ENCODE measurements at regions not wholly inside any gene's neighbourhood (a gene's known extent, or its start where the extent isn't known, plus 50 kb on each side); places are given as distances from the start of the nearest gene placed in this dataset.

DNA sequence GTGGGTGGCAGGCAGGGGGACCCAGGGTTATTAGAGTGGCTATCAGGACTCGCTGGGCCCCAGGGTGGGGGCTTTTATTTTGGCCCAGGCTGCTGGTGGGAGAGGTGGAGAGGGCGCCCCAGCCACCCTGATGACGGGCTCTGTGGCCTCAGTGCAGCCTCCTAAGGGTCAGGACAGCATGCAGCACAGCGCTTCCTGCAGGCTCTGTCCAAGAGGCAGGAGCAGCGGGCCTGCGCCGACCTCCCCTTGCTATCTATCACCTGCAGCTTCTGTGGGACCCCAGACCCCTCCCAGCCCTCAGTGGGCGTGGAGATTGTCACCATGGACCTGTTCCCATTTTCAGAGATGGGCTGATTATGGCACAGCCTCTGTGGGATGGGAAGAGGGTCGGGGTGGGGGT is 54.3 kb upstream of the PPARA start:
- ChIA-PET CTCF (interaction anchor here (1.0 kb wide), 1 partner anchor 90 kb away, joined by 6 read pairs; no protein-coding TSS in a partner anchor), POLR2A (no interaction called here)
- no peaks in the 10 kb centered on the region for H3K27me3 ChIP-seq (ENCODE audit: control insufficient read depth, insufficient read depth, low read length)
- no peak for DNase-seq (ENCODE audit: low read depth)
- no peak overlapping the region for H3K4me3 ChIP-seq (ENCODE audit: low read depth, low read length)
- H3K36me3 ChIP-seq (ENCODE audit: control insufficient read depth, insufficient read depth, low read length) = peaks cover 66% of the 10 kb centered on the region
- TF ChIP-seq, protein P1, sequence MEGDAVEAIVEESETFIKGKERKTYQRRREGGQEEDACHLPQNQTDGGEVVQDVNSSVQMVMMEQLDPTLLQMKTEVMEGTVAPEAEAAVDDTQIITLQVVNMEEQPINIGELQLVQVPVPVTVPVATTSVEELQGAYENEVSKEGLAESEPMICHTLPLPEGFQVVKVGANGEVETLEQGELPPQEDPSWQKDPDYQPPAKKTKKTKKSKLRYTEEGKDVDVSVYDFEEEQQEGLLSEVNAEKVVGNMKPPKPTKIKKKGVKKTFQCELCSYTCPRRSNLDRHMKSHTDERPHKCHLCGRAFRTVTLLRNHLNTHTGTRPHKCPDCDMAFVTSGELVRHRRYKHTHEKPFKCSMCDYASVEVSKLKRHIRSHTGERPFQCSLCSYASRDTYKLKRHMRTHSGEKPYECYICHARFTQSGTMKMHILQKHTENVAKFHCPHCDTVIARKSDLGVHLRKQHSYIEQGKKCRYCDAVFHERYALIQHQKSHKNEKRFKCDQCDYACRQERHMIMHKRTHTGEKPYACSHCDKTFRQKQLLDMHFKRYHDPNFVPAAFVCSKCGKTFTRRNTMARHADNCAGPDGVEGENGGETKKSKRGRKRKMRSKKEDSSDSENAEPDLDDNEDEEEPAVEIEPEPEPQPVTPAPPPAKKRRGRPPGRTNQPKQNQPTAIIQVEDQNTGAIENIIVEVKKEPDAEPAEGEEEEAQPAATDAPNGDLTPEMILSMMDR (IDR thresholded peaks at IDR 0.05; ENCODE audit: insufficient read depth, low read depth, low read length) = no peak

- POLR2A ChIA-PET = no interaction called here
- Histone ChIP-seq H3K27me3 (ENCODE audit: control insufficient read depth, insufficient read depth, low read length) (no peaks in the 10 kb centered on the region), H3K4me3 (ENCODE audit: low read depth, low read length) (no peak overlapping the region), H3K36me3 (ENCODE audit: control insufficient read depth, insufficient read depth, low read length) (peaks cover 62% of the 10 kb centered on the region)
- CTCF ChIA-PET = interaction anchor here (1.0 kb wide), 1 partner anchor 90 kb away, joined by 6 read pairs; no protein-coding TSS in a partner anchor
- no peak for DNase-seq (ENCODE audit: low read depth)
- TF ChIP-seq, protein P1 (IDR thresholded peaks at IDR 0.05; ENCODE audit: insufficient read depth, low read depth, low read length) = no peak
Measured at GRCh38 chr22:46096706-46097230, 53.6 kb upstream of the PPARA start.

- CTCF ChIA-PET = no interaction called here
- Histone ChIP-seq H3K36me3 (ENCODE audit: control insufficient read depth, insufficient read depth, low read length) (peaks cover 66% of the 10 kb centered on the region), H3K27me3 (ENCODE audit: control insufficient read depth, insufficient read depth, low read length) (no peaks in the 10 kb centered on the region), H3K4me3 (ENCODE audit: low read depth, low read length) (no peak overlapping the region)
- POLR2A ChIA-PET = no interaction called here
- TF ChIP-seq, protein P1 (IDR thresholded peaks at IDR 0.05; ENCODE audit: insufficient read depth, low read depth, low read length) = no peak
- DNase-seq (ENCODE audit: low read depth) = no peak
Measured at GRCh38 chr22:46097268-46097900, 52.9 kb upstream of the PPARA start.

DNA sequence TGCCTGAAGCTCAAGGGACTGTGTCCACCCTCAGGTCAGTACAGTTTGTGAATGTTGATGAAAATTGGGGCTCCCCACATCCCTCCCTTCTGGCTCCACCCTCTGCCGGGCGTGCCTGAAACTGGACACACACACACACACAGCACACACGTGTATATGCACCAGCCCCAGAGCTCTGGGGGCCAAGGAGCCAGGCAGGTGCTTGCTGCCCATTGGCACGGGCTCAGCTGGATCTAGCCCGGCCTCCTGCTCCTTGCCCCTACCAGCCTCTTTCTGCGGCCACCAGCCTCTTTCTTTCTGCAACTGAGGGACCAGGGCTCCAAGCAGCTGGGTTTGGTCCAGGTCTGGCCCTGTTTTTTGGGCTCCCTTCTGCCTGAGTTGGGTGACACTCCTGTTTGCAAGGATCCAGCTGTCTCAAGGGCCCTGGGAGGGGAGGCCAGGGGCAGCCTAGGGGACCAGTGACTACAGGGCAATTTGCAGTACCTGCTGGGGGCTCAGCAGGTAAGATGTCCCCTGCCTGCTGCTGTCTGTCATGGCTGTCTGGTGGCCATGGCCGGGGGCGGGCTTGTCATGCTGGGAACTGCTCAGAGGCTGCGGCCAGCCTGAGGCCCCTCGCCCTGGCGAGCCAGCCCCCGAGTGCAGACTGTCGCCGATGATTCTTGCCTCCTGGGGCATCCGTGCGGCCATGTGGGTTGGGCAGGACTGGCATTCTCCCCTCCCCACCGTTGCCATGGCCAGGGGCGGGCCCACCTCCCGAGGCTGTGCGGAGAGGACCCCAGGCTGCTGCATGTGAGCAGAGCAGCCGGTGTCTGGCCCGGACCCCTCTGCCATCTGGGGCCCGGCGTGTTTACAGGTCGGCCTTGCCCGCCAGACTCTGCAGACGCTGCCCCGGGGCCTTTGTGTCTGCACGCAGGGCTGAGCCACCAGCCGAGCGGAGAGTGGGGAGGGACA is 51.5 kb upstream of the PPARA start:
- no peak for DNase-seq (ENCODE audit: low read depth)
- H3K27me3 ChIP-seq (ENCODE audit: control insufficient read depth, insufficient read depth, low read length) = no peaks in the 10 kb centered on the region
- ChIA-PET POLR2A (no interaction called here), CTCF (interaction anchor here (0.6 kb wide), 1 partner anchor 11 kb away, joined by 3 read pairs; no protein-coding TSS in a partner anchor)
- TF ChIP-seq, protein P1 (IDR thresholded peaks at IDR 0.05; ENCODE audit: insufficient read depth, low read depth, low read length) = no peak
- peaks cover 71% of the 10 kb centered on the region for H3K36me3 ChIP-seq (ENCODE audit: control insufficient read depth, insufficient read depth, low read length)
- no peak overlapping the region for H3K4me3 ChIP-seq (ENCODE audit: low read depth, low read length)

DNA sequence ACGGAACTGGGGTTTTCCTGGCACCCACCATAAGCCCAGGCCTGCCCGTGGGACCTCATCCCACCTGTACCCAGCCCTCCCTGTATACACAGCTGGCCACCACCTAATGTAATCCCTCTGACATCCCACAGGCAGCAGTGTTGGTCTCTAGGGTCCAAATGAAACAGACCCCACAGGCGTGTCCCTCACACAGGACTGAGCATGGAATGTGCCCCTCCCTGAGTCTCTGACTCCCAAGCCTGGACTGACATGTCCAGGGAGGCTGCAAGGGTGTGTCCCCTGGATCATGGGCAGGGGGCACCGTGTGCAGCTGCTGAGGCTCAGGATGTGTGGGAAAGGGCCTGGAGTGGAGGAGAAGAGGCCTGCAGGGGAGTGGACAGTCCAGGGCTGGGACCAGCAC is 50.6 kb upstream of the PPARA start:
- TF ChIP-seq, protein P1 (IDR thresholded peaks at IDR 0.05; ENCODE audit: insufficient read depth, low read depth, low read length) = no peak
- Histone ChIP-seq H3K27me3 (ENCODE audit: control insufficient read depth, insufficient read depth, low read length) (no peaks in the 10 kb centered on the region), H3K36me3 (ENCODE audit: control insufficient read depth, insufficient read depth, low read length) (peaks cover 68% of the 10 kb centered on the region), H3K4me3 (ENCODE audit: low read depth, low read length) (no peak overlapping the region)
- ChIA-PET CTCF (no interaction called here), POLR2A (no interaction called here)
- no peak for DNase-seq (ENCODE audit: low read depth)

All from BJ (cell line).